ENCODE measurements at regions not wholly inside any gene's neighbourhood (a gene's known extent, or its start where the extent isn't known, plus 50 kb on each side); places are given as distances from the start of the nearest gene placed in this dataset.

- in situ Hi-C loops (cut with HindIII; ENCODE audit: low pct_ligation_motif_present, low sequenced_read_pairs), result no loop called here
- no peak overlapping the region for H3K4me3 ChIP-seq (ENCODE audit: low read depth, low read length)
- H3K27ac ChIP-seq, result no peak overlapping the region
- no peaks in the 10 kb centered on the region for H3K36me3 ChIP-seq (replicated peaks)
- no peak for TF ChIP-seq CTCF (IDR thresholded peaks at IDR 0.05; ENCODE audit: low read depth, low read length, missing control alignments)
- no peak for DNase-seq
- no peaks in the 10 kb centered on the region for H3K27me3 ChIP-seq (replicated peaks)
Measured at GRCh38 chr1:56135069-56135863, 444.1 kb downstream of the PLPP3 start.

DNA sequence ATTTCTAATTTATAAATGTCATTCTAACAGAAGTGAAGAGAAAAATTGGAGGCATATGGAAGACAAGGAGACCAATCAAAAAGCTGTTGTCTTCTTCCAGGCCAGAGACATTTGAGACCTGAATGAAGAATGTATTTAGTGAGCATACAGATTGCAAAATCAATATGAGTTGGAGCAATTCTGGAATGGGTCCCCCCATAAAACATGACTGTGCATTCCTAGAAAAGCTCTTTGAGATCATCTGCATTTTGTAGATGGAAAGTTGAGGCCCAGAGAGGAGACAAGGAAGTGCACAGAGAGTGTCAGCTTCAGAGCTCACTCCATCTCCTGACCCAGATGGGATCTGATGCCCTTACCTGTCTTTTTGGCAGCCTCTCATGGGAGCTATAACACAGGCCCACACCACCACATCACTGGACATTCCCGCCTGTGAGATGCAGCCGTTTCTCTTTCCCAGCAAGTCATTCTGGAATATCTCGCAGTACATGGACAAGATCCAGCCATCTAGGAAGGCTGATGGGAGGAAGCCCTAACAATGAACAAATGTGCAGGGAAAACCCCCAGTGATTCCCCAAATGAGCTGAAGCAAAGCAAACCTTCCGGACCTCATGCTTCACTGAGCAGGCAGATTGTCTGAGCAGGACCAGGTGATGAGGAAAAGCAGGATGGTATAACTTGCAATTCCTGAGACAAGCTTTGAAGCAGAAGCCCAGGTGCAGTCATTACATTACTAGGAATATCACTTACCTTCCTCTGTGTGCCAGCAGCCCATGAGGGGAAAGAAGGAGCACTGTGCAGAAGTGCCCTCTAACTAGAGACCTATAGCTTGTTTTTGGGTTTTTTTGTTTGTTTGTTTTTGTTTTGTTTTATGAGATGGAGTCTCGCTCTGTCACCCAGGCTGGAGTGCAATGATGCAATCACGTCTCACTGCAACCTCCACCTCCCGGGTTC lies 445.6 kb downstream of the PLPP3 start:
- Histone ChIP-seq H3K27me3 (replicated peaks) (no peaks in the 10 kb centered on the region), H3K27ac (no peak overlapping the region), H3K36me3 (replicated peaks) (no peaks in the 10 kb centered on the region), H3K4me3 (ENCODE audit: low read depth, low read length) (no peak overlapping the region)
- DNase-seq, result no peak
- in situ Hi-C loops (cut with HindIII; ENCODE audit: low pct_ligation_motif_present, low sequenced_read_pairs), result no loop called here
- TF ChIP-seq CTCF (IDR thresholded peaks at IDR 0.05; ENCODE audit: low read depth, low read length, missing control alignments), result no peak

DNA sequence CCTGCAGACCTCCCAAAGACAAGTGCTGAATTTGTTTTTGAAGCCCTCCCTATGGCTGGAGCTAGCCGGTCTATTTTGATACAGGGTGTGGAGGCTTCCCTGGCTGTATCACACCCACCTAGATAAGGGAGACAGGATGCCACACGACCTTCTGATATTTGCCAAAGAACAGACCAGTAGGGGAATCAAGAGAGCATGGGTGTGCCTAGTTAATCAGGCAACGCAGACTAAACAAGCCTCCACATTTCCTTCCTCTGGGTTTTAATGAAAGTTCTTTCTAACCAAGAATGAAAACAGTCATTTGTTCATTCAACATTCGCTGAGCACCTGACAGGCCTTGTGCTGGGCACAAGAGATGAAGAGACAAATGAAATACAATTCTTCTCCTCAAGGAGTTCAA lies 446.8 kb downstream of the PLPP3 start:
- no peak for DNase-seq
- TF ChIP-seq CTCF (IDR thresholded peaks at IDR 0.05; ENCODE audit: low read depth, low read length, missing control alignments), result no peak
- H3K4me3 ChIP-seq (ENCODE audit: low read depth, low read length), result no peak overlapping the region
- H3K27me3 ChIP-seq (replicated peaks), result no peaks in the 10 kb centered on the region
- no peak overlapping the region for H3K27ac ChIP-seq
- H3K36me3 ChIP-seq (replicated peaks), result no peaks in the 10 kb centered on the region
- in situ Hi-C loops (cut with HindIII; ENCODE audit: low pct_ligation_motif_present, low sequenced_read_pairs), result no loop called here

GRCh38 chr1:56129837-56130236 lies 449.5 kb downstream of the PLPP3 start:
- Histone ChIP-seq H3K4me3 (ENCODE audit: low read depth, low read length) (no peak overlapping the region), H3K36me3 (replicated peaks) (no peaks in the 10 kb centered on the region), H3K27ac (no peak overlapping the region), H3K27me3 (replicated peaks) (no peaks in the 10 kb centered on the region)
- no peak for DNase-seq
- in situ Hi-C loops (cut with HindIII; ENCODE audit: low pct_ligation_motif_present, low sequenced_read_pairs), result no loop called here
- no peak for TF ChIP-seq CTCF (IDR thresholded peaks at IDR 0.05; ENCODE audit: low read depth, low read length, missing control alignments)

GRCh38 chr1:56125316-56125715 lies 454.0 kb downstream of the PLPP3 start:
- no peak for TF ChIP-seq CTCF (IDR thresholded peaks at IDR 0.05; ENCODE audit: low read depth, low read length, missing control alignments)
- Histone ChIP-seq H3K27me3 (replicated peaks) (no peaks in the 10 kb centered on the region), H3K36me3 (replicated peaks) (no peaks in the 10 kb centered on the region), H3K27ac (no peak overlapping the region), H3K4me3 (ENCODE audit: low read depth, low read length) (no peak overlapping the region)
- in situ Hi-C loops (cut with HindIII; ENCODE audit: low pct_ligation_motif_present, low sequenced_read_pairs), result no loop called here
- no peak for DNase-seq
